WERI-Rb-1 (cell line): ENCODE measurements at regions not wholly inside any gene's neighbourhood (a gene's known extent, or its start where the extent isn't known, plus 50 kb on each side); places are given as distances from the start of the nearest gene placed in this dataset.

Experiments
- DNase-seq: peaks from one replicate; pipeline ENCODE4 v3.0.0-alpha.2; 2020
- H3K27ac ChIP-seq: fragments of 250-450 bp; sonication (Bioruptor Pico); 2 replicates; pipeline ENCODE4 v1.5.1; 2020; ENCODE audit warnings: mild to moderate bottlenecking, moderate library complexity
- H3K27me3 ChIP-seq: fragments of 250-450 bp; sonication (Bioruptor Pico); 2 replicates; pipeline ENCODE4 v1.5.1; 2021; ENCODE audit warnings: mild to moderate bottlenecking, low read depth, moderate library complexity; ENCODE audit not compliant: insufficient read depth, severe bottlenecking
- H3K36me3 ChIP-seq: fragments of 250-450 bp; sonication (Bioruptor Pico); 2 replicates; pipeline ENCODE4 v1.5.1; 2020; ENCODE audit warnings: mild to moderate bottlenecking, moderate library complexity
- H3K4me3 ChIP-seq: 2 replicates; pipeline ENCODE4 v1.5.1; 2011; ENCODE audit warnings: low read depth, mild to moderate bottlenecking, control low read depth, low read length
- H3K9me3 ChIP-seq: fragments of 250-450 bp; sonication (Bioruptor Pico); 2 replicates; pipeline ENCODE4 v1.5.1; 2021; ENCODE audit warnings: mild to moderate bottlenecking, moderate library complexity; ENCODE audit not compliant: severe bottlenecking
- TF ChIP-seq, protein P1 (sequence below): IDR thresholded peaks from 2 replicates; pipeline ENCODE4 v1.5.1; 2011; ENCODE audit warnings: low read depth, mild to moderate bottlenecking, control low read depth, inconsistent platforms, low read length

DNA sequence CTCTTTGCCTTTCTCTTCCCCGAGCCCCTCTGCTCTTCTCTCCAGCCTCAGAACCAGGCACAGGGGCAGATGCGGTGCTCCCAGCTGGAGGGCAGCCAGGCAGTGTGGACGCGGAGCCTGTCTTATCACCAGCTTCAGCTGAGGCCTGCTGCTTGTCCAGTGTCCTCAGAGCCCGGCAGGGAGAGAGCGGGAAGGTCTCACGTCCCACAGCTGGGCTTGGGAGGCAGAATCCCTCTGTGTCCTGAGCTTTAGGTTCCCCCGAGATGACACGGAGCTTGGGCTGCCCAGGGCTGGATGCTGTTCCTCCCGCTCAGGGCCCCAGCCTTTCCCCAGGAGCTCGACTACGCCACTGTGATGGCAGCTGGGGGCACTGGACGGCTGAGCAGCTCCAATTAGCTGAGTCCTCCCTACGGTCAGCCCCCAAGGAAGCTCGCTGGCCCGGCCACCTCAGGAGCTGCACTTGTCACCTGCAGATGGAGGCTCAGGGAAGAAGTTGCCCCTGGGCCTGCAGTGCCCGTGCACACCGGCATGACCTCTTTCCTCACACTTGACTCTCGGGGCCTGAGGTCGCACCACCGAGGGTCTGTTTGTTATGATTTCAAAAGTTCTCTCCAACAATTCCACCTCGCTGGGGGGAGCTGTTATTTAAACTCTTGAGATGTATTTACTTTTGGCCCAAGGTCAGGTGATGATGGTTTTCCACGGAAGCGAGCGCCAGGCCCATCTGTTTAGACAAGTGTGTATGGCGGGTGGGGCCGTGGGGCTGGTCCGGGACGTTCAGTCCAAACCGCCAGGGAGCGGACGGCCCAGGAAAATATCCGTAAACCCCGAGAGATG is 127.3 kb downstream of the SIK1 start:
- H3K27me3 ChIP-seq: no peaks in the 10 kb centered on the region
- no peak overlapping the region for H3K27ac ChIP-seq
- H3K36me3 ChIP-seq: no peaks in the 10 kb centered on the region
- TF ChIP-seq, protein P1, sequence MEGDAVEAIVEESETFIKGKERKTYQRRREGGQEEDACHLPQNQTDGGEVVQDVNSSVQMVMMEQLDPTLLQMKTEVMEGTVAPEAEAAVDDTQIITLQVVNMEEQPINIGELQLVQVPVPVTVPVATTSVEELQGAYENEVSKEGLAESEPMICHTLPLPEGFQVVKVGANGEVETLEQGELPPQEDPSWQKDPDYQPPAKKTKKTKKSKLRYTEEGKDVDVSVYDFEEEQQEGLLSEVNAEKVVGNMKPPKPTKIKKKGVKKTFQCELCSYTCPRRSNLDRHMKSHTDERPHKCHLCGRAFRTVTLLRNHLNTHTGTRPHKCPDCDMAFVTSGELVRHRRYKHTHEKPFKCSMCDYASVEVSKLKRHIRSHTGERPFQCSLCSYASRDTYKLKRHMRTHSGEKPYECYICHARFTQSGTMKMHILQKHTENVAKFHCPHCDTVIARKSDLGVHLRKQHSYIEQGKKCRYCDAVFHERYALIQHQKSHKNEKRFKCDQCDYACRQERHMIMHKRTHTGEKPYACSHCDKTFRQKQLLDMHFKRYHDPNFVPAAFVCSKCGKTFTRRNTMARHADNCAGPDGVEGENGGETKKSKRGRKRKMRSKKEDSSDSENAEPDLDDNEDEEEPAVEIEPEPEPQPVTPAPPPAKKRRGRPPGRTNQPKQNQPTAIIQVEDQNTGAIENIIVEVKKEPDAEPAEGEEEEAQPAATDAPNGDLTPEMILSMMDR: no peak
- no peak for DNase-seq
- H3K9me3 ChIP-seq: peaks cover 8% of the 10 kb centered on the region
- H3K4me3 ChIP-seq: no peak overlapping the region

DNA sequence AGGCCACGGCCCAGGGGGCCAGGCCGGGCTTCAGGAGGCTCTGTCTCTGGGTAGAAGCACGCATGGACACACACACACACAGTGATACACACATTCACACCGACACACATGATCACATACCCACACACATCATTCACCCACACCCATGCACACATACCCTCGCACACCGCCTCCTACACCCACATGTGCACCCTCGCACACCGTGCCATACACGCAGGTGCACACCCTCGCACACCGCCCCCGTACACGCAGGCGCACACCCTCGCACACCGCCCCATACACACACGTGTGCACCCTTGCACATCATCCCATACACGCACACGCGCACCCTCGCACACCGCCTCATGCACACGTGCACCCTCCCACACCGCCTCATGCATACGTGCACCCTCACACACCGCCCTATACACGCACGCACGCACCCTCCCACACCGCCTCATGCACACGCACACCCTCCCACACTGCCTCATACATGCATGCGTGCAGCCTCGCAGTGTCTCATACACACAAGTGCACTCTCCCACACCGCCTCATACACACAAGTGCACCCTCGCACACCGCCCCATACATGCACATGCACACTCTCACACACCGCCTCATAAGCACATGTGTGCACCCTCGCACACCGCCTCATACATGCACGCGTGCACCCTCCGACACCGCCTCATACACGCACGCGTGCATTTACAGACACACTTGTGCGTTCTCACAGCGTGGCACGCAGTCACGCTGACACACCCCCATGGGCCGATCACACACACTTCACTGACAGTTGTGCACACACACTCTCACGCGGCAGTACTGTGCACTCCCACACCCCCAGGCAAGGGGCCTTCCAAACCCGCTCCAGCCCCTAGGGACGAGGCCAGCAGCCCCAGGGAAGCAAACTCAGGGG is 128.1 kb downstream of the SIK1 start:
- TF ChIP-seq, protein P1: no peak
- Histone ChIP-seq H3K4me3 (no peak overlapping the region), H3K27me3 (no peaks in the 10 kb centered on the region), H3K36me3 (no peaks in the 10 kb centered on the region), H3K27ac (no peak overlapping the region), H3K9me3 (peaks cover 8% of the 10 kb centered on the region)
- DNase-seq: no peak

DNA sequence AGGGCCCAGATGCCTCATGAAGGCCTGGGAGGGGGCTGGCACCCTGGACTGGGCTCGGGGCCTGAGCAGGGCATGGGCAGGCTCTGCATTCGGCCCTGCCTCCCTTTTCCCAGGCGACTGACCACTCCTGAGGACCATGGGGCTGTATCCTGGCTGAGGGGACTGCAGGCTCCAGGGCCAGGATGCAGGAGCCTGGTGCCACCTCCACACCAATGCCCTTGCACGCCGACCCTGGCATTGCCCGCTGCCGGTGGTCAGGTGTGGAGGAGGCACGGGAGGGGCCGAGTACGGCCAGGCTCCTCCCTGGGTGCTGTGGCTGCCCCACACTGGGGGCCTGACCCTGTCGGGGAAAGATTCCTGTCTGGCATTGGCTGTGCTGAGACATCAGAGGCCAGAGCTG is 128.9 kb downstream of the SIK1 start:
- TF ChIP-seq, protein P1: no peak
- H3K27me3 ChIP-seq: no peaks in the 10 kb centered on the region
- no peak overlapping the region for H3K27ac ChIP-seq
- H3K36me3 ChIP-seq: no peaks in the 10 kb centered on the region
- no peak for DNase-seq
- H3K9me3 ChIP-seq: peaks cover 8% of the 10 kb centered on the region
- no peak overlapping the region for H3K4me3 ChIP-seq

DNA sequence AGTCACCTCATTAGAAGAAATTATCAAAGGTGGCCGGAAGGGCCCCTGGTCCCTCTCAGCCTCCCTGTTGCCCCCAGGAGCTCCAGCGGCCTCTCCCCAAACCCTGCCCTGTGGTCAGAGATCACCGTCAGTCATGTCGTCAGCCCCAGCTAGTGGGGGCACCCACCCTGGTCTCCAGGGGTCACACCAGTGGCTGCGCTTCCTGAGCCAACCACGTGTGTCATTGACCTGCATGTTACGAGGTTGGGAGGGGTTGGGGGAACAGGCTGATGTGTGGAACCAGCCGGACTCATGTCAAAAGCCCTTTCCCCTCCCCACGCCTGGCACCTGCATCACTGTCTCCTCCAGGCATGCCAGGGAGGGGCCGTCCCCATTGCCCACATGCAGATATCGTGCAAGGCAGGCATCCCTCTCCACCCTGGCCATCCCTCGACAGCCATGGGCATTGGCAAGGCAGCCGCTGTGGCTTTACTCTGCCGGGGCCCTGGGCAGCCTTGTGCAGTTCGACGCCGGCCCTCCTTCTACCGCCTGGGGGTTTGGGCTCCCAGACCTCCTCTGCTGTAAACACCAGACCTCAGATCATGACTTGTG is 128.7 kb downstream of the CRYAA start:
- DNase-seq: no peak
- no peak overlapping the region for H3K27ac ChIP-seq
- no peaks in the 10 kb centered on the region for H3K36me3 ChIP-seq
- TF ChIP-seq, protein P1: no peak
- no peak overlapping the region for H3K4me3 ChIP-seq
- H3K27me3 ChIP-seq: no peaks in the 10 kb centered on the region
- H3K9me3 ChIP-seq: peaks cover 8% of the 10 kb centered on the region

DNA sequence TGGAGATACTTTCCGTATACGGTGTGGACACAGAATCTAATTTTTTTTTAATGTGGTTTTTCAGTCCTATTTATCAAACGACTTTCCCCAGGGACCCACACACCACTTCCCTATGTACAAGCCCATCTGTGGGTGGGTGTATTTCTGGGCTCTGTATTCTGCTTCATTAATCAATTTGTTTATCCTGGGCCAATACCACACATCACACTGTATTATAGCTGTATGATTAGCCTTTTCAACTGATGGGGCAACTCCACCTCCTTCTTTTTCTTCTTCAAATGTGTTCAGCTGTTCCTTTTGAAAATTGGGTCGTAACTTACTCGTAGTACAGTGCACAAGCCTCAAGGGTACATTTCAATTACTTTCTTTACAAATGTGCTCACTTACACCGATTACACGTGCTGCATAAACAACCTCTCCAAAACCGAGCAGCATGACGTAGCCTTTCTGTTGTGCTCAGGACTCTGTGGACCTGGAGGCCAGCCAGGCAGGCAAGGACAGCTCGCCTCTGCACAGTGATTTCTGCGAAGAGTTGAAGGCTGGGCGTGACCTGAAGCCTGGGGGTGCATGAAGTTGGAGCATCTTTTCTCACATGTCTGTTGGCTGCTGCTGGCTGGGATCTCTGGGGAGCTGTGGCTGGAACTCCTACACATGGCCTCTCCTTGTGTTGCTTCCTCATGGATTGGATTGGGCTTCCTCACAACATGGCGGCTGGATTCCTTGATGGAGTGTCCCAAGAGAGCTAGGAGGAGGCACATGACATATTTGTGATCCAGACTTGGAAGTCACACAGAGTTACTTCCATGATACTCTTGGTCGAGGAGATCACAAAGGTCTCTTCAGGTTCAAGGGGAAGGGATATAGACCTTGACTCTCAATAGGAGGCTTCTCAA is 126.5 kb downstream of the CRYAA start:
- Histone ChIP-seq H3K36me3 (no peaks in the 10 kb centered on the region), H3K9me3 (peaks cover 8% of the 10 kb centered on the region), H3K27me3 (no peaks in the 10 kb centered on the region), H3K4me3 (no peak overlapping the region), H3K27ac (no peak overlapping the region)
- TF ChIP-seq, protein P1: no peak
- no peak for DNase-seq
